HG03571 (cell line): ENCODE measurements at regions not wholly inside any gene's neighbourhood (a gene's known extent, or its start where the extent isn't known, plus 50 kb on each side); places are given as distances from the start of the nearest gene placed in this dataset.
"Not testable (repeated sequence)": the region's sequence is repeated elsewhere in the genome, so short reads cannot be mapped to it uniquely, and the experiment has no call there.

Experiments used
- ATAC-seq: cut with Tn5 transposase; IDR thresholded peaks from one replicate; pipeline ENCODE4 v1.9.1; 2021; ENCODE audit not compliant: unreplicated experiment

- ATAC-seq, result no peak
Observed at GRCh38 chr14:101077481-101078074, 174.1 kb upstream of the RTL1 start.

DNA sequence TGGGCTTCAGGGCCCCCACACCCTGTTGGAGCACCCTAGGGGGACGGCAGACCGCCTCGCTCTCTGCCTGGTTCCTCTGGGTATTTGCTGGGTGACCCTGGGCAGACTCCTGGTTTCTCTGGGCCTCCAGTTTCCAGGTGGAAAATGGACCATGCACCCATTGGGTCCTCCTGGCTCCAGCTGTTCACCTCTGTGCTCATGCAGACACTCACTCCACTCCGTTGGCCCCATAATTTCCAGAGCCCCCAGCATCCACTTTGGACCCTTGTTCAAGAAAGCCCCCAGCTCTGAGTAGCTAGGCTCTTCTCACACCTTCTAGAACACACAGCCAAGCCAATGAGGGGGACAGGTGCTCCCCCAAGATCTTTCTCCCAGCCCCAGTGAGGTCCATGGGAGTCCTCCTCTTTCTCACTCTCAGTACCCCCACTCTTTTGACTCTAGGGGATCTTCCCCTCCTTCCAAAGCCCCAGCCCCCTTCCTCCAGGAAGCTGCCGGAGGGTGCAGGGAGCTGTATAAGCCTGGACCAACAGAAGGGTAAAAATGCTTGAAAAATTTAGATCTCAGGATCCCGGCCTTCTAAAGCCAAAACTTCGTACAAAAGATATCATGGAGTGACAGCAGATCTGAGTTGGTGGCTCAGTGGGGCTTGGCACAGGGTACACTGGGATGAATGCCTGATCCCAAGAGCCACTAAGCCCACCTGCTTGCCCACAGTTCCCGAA, 174.8 kb upstream of the RTL1 start:
- ATAC-seq, result no peak

- no peak for ATAC-seq
Observed at GRCh38 chr14:101078892-101079221, 175.3 kb upstream of the RTL1 start.

GRCh38 chr14:101080922-101081593, 177.5 kb upstream of the RTL1 start:
- ATAC-seq, result no peak

DNA sequence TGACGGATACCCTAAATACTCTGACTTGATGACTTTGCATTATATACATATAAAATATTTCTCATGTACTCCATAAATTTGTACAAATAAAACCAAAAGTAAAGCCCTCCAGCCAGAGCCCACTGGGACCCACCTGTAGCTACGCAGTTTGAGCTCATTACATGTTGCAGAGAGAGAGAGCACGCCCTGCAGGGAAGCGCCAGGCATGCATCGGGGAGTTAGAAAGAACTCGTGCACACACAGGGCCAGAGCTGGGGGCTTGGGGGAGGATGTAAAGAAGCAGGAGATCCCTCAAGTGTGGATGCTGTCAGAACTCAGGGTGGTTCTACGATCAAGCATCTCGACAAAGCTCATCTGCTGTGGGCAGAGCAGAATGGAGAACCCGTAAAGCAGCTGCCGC, 178.5 kb upstream of the RTL1 start:
- ATAC-seq, result no peak

DNA sequence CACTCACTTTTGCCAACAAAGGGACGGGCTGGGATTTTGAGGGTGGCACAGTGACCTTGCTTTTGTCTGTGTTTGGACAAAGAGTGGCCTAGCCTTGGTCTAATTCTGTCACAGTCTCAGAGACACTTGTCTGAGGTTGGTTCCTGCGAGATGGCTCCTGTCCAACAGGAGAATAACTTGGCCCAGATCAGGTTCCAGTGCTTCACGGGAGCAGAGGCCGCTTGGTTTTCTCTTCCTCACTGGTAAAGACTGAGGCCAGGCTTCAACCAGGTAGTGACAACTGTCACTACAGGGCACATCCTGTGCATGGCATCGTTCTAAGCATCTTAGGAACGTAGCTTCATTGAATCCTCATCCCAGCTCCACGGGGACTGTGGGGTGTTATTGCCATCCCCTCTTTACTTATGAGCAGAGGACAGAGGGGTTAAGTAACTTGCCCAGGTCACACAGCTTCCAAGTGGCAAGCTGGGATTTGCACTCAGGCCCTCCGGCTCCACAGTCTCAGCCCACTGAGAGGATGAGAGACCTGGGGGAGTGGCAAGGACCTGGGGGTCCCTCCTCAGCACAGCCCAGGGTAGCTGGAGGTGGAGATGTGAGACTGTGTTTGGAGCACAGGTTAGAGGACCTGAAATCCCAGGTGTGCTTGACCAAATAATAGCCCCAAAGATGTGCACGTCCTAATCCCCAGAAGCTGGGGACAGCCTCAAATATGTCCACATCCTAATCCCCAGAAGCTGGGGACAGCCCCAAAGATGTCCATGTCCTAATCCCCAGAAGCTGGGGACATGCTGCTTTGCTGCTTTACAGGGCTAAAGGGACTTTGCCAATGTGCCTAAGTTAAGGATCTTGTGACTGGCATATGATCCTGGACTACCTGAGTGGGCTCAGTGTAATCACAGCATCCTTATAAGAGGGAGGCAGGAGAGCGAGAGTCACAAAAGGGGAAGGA, 179.2 kb upstream of the RTL1 start:
- no peak for ATAC-seq

GRCh38 chr14:101083564-101084435, 180.3 kb upstream of the RTL1 start:
- ATAC-seq, result no peak

- ATAC-seq, result no peak
Observed at GRCh38 chr14:101084436-101084826, 180.9 kb upstream of the RTL1 start.

- no peak for ATAC-seq
Observed at GRCh38 chr14:101086926-101087325, 183.4 kb upstream of the RTL1 start.

- no peak for ATAC-seq
Observed at GRCh38 chr14:101087614-101088394, 184.3 kb upstream of the RTL1 start.

GRCh38 chr14:101088395-101088667, 184.8 kb upstream of the RTL1 start:
- ATAC-seq, result no peak

DNA sequence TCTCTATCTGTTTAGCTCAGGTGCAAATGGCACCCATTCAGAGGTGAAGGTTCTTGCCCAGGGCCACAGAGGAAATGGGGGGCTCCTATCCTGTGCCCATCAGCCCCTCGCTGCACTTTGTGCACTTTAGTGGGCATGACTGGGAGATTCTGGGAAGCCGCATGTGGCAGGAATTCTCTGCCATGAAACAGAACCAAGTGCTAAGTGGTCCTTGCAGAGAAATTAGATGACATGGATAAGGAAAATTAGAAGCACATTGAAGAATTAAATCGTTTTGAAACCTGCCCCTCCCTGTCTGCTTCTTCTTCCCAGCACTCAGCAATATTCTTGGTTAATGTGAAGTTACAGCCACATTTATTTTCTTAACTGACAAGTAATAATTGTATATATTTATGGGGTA, 185.2 kb upstream of the RTL1 start:
- no peak for ATAC-seq

GRCh38 chr14:101090478-101090877, 187.0 kb upstream of the RTL1 start:
- not testable (repeated sequence) for ATAC-seq

DNA sequence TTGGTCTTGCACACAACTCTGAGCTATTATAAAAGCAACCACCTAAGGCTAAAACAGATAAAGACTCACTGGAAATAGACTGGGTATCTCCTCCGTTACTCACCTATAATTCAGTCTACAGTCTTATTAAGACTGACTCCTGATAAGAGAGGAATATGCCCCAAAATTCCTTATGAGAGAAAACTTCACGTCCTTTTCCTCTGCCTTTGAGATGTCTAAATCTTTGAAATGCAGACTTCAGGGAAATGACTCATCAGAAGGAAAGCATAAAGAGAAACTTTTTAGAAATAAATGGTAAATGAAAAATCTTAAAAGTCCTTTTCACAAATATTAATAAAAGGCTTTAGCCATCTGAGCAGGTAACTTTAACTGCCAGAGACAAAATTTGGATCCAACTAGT, 187.5 kb upstream of the RTL1 start:
- no peak for ATAC-seq

GRCh38 chr14:101094916-101095315, 191.4 kb upstream of the RTL1 start:
- not testable (repeated sequence) for ATAC-seq

DNA sequence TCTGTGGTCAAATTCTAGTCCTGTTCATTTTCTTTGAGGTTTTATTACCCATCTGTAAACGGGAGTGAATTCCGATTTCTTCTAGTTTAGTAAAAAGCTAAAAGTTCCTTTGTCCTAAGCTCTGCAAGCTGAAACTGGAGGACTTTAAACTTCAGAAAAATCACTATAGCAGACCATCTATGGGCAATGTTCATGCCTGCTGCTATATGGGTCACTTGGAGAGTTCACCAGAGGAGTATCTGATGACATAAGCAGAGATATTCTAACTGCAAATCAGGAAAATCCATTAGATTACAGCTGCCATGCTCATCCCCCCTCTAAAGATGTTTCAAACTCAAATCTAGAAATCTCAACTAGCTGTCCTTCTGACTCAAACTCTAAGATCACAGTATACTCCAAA, 193.0 kb upstream of the RTL1 start:
- no peak for ATAC-seq

- ATAC-seq, result no peak
Observed at GRCh38 chr14:101097109-101097793, 193.7 kb upstream of the RTL1 start.

GRCh38 chr14:101098177-101098576, 194.7 kb upstream of the RTL1 start:
- ATAC-seq, result no peak

GRCh38 chr14:101098641-101099040, 195.1 kb upstream of the RTL1 start:
- ATAC-seq, result no peak
